HPDE6-E6E7 (cell line): ENCODE measurements at regions not wholly inside any gene's neighbourhood (a gene's known extent, or its start where the extent isn't known, plus 50 kb on each side); places are given as distances from the start of the nearest gene placed in this dataset.
"Not testable (repeated sequence)": the region's sequence is repeated elsewhere in the genome, so short reads cannot be mapped to it uniquely, and the experiment has no call there.

ENCODE experiments used
- DNase-seq: peaks from one replicate; pipeline ENCODE4 v3.0.0; 2011; ENCODE audit warnings: missing footprints; ENCODE audit errors: extremely low spot score

DNA sequence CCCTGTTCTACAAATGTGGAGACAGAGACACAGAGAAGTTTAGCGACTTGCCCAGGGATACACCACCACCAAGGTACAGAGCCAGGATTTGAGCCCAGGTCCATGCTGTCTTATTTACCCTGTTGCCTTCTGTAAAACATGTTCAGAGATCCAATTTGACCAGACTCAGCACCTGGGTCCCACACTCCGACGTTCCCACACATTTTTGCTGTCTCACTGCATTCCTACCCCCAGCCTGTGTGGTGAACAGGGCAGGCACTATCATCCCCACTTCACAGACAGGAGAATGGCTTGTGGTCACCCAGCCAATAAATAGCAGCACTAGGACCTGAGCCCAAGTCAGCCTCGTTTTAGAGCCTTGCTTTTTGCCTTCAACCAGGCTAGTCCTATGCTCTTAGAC lies 102.8 kb downstream of the PJA1 start:
- DNase-seq = no peak

DNA sequence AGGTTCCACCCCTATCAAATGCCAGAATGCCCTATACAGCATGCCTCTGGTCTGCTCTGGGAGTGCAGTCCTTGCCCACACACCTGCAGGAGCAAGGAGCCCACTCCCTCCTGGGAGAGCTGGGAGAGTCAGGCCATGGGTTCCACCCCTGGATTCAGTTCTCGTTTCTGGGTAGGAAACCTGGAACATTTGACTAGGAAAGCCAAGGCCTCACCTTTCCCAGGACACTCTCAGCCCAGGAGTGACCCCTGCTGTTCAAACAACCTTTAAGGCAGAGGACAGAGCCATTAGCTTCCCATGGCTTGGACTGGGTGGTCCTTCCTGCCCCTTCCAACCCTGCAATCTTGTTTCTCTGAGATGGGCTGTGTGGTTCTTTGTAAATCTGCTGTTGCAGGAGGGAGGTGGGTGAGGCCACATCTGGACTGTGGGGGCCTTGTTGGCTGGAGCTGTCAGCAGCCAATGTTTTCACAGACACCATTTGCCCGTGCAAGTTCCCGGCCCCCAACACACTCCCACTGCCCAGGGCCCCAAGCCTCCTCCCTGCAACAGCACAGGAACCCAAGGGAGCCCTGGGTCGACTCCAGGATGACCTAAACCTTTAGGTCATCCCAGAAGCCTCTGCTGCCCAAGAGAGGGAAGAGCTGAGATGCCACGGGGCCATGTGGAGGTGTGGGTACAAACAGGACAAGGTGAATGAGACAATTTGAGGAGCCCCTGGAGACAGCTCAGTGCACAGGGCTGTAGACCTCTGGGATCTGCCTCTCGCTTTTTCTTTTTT lies 104.4 kb downstream of the PJA1 start:
- peak; percentile 19 for DNase-seq

DNA sequence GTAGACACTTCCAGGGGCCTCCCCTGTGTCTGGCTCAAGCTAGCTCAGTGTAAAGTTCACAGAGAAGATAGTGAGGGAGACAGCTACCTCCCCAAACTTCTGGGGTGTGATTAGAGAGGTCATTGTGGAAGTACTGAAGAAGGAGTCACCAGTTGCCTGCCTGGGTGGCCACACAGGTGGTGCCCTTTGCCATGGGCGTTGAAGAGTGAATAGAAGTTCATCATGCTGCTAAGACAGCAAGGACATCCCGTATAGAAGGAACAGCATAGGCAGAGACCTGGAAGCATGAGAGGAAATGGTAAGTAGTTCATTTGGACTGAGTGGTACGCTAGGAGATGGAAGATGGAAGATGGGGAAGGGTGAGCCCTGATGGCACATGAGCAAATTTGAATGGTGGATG lies 110.1 kb downstream of the PJA1 start:
- DNase-seq = no peak

DNA sequence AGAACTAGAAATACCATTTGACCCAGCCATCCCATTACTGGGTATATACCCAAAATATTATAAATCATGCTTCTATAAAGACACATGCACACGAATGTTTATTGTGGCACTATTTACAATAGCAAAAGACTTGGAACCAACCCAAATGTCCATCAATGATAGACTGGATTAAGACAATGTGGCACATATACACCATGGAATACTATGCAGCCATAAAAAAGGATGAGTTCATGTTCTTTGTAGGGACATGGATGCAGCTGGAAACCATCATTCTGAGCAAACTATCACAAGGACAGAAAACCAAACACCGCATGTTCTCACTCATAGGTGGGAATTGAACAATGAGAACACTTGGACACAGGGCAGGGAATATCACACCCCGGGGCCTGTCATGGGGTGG lies 110.8 kb downstream of the PJA1 start:
- not testable (repeated sequence) for DNase-seq

DNA sequence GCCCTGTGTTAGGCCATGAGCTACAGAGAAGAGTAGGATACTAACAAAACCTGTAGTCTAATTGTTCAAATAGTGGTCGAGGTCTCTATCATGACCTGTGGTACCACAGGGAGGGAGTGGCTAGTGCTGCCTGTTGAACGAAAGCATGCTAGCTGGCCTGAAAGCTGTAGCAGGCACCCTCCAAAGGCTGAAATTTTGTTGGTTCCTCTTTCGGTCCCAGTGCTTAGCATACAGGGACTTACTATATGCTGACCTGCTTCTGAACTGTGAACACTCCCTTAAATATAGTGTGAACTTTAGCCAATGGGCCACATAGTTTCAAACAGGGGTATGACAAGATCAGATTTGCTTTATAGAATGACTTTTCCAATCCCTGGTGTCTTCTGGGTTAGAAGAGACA lies 113.4 kb downstream of the PJA1 start:
- DNase-seq = no peak

DNA sequence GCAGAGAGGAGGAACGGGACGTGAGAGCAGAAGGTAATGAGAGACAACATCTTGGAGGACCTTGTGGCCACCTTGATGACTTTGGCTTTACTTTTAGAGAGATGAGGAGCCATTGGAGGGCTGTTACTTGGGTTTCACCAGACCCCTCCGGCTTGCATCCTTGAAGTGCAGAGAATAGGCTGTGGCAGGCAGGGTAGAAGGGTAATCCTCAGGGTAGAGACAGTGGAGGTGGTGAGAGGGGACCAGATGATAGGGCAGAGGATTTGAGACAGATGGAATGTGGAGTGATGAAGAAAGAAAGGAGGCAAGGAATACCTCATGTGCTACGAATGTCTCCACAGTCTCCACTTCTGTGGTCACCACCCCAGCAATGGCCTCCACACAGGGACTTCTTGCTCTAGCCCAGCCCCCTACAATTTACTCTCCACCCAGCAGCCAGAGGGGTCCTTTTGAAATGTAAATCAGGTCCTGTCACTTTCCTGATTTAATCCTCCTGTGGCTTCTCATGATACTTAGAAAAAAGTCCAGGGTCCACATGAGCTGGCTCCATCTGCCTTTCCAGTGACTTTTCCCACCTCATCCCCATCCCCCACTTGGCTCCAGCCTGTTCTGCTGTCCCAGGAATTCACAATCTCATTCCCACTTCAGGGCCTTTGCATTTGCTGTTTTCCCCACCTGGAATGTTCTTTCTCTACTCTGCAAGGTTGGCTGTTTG lies 115.0 kb downstream of the PJA1 start:
- DNase-seq = no peak

DNA sequence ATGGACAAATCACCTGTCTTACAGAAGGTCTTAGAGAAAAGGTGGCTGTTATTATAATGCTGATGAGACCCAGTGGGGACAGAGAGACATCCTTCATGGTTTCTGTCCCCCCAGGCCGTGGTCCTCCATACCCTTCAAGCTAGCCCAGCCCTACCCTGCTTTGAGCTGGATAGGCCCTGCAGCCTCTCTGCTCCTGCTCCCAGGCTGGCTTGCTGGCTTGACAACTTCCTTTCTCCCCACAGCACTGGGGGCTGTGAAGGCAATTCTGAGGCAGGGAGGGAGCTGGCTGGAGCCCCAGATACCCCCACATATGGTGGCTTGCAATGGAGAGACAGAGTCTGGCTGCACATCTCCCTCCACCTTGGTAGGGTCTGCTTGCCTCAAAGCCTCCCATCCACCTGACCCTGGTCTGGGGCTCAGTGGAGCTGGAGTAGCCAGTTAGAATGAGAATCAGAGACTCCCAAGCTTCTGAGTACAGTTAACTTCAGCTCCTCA lies 118.2 kb downstream of the PJA1 start:
- no peak for DNase-seq

DNA sequence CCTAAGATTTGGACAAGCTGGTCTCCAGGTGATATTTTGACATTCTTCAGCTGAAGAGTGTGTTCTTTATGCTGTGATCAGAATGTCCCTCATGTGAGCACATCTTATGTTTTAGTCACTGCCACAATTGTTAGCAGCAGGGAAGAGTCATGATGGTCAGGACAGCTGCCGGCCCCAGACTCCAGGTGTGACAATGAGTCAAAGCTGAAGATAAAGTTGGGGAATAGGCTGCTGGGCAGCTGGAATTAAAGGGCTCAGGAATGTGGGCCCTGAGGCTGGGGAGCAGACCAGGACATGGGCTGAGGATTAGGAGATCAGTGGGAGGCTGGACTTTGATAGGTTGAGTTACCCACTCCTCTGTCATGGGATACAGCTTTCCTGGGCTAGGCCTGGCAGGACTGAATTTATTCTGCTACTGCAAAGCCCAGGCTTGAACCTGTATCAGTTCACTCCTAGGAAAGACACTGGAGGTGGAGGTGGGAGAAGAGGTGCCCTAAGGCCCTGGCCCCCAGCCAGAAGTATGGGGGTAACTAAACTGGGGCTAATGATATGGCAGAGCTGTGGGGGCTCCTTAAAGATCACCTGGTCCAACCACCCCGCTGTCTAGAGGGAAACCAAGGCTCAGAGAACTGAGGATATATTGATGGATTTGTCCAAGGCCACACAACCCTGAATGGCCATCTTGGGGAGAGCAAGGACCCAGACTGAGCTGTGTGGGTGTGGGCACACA lies 119.5 kb downstream of the PJA1 start:
- no peak for DNase-seq

DNA sequence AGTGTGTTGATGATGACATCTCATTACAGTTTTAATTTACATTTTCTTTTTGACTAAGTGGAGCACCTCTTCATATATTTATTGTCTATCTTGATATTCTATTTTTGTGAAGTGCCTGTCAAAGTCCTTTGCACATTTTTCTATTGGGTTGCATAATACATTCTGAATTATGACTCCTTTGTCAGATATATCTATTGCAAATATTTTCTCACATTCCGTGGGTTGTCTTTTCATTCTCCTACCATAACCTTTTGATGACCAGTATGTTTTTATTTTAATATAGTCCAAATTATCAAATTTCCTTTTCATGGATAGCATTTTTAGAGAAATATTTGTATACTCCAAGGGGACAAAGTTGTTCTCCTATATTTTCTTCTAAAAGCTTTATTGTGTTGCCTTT lies 126.4 kb downstream of the PJA1 start:
- no peak for DNase-seq

DNA sequence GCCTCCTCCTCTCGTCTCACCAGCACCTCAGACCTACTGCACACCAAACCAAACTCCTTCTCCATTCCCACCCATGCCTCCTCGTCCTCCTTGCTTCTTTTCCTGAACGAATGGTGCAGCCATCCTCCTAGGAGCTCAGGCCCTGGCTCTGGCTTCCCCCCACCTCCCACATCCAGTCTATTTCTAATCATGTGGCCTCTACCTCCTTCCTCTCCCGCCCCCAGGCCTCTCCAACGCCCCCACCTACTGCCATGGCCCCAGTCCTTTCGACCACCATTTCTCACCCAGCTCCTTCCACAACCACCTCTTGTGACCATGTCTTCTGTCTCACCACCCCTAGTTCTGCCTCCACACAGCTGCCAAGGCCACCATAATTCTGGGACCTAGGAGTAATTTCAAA lies 127.1 kb downstream of the PJA1 start:
- no peak for DNase-seq

DNA sequence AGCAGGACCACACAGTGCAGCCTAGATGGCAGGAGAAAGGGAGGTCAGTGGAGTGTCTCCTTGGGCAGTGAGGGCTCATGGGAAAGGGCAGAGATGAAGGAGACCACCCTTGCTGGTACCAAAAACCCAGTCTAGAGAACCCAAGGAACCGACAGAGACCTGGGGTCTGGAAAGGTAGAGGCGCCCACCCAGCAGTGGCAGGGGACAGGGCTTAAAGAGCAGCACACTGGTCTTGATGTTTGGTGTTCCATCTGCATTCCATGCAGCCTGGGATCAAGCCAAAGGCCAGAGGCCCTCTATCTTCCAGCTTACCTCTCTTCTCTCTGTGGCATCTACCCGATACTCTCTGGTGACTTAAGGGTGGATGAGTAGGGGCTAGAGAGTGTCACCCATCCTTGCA lies 127.5 kb downstream of the PJA1 start:
- no peak for DNase-seq

DNA sequence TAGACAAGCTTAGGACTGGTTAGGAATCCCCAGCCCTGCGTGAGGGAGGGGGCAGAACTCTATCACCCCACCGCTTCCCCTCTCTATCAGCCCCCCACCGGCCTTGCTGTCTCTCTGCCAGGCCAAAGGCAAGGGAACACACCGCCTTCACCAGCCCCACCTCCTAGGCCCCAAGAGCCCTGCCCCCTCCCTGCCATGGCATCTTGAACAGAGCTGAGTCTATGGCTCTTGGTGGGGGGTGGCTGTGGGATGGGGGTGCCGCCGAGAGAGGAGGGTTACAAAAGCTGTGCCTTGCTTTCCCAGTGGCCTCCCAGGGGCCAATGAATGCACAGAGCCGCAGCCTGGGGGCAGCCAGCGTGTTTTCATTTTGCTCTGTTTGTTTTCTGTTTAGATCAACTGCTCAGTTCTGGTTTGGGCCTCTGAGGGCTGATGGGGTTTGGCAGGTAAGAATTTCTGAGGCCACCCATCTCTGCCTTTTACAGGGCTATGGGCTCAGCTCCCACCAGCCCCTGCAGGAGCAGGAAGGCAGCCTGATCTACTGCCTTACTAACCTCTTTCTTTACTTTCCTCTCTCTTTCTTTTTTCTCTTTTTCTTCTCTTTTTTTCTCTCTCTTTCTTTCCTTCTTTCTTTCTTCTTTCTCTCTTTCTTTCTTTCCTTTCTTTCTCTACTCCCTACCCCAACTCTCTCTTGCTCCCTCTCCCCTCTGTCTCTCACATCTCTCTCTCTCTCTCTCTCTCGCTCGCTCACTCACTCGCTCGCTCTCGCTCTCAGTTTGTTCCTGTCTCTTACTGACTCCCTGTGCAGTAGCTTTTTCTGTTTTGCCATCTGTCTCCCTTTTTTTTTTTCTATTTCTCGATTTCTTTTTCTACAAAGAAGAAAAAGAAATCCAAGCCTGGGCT lies 128.3 kb downstream of the PJA1 start:
- no peak for DNase-seq

DNA sequence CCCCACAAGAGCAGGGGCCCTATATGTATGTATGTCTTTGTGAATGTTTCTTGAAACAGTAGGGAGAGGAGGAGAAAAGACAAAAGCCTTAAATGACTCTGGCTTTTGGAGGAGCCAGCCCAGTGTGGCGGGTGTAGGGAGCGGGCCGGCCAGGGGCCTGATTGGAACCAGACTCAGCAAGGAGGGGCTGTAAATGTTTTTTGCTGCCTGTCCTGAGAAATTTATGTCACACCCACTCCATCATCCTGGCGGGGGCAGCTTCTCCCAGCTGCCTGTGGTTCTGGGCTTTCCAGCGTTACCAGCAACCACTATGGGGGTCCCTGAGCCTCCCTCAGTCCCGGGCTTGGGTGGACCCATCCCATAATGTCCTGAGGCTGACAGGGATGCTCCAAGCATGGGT lies 130.8 kb downstream of the PJA1 start:
- DNase-seq = no peak

DNA sequence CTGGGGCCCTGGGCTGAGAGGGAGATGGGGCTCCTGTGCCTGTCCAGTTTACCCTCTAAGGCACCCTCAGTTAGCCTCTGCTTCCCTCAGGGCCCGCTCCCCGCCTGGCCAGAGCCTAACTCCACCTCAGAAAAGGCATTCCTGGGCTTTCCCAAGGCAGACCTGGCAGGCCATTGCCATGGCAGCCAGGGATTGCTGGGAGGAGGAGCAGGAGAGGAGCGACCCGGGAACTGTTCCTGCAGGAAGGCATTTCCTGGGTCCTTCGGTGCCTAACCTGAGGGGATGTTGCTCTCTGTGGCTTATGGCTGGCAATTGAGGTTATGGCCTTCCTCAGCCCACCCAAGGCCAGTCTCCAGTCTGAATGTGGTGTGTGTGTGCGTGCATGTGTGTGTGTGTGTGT lies 131.3 kb downstream of the PJA1 start:
- DNase-seq = no peak

DNA sequence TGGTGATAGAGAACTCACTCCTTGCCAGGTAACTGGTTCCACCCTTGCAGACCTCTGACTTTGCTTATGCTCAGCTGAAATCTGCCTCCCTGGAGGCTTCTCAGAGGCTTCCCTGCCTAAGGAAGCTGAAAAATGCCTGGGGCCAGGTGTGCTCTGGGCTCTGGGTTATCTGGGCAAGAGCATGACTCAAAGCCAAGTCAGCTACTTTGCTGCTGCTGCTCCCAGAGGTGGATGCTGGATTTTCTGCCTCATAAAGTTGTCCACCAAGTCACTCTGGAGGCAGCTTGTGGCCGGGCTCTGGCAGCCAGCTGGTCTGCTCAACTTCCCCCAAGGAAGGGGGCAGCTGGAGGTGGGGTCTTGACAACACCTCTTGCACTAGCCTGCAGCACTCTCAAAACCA lies 132.7 kb downstream of the PJA1 start:
- DNase-seq = peak; percentile 66

DNA sequence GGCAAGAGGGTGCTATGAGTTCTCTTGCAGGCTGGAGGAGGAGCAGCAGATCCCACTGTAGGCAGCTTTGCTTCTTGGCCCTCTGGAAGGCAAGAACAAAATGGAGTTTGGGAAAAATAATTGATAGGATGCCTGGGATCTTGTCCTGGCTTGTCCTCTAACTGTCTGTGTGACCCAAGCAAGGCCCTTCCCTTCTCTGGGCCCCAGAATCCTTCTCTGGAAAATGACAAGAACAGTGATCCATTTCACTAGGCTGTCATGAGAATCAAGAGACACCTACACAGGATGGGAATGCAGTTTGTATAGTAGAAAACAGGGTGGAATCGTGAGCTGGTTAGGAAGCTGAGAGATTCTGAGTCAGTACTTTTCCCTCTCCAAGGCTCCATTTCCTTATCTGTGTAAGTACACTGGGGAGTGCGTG lies 133.3 kb downstream of the PJA1 start:
- DNase-seq = peak; percentile 38

DNA sequence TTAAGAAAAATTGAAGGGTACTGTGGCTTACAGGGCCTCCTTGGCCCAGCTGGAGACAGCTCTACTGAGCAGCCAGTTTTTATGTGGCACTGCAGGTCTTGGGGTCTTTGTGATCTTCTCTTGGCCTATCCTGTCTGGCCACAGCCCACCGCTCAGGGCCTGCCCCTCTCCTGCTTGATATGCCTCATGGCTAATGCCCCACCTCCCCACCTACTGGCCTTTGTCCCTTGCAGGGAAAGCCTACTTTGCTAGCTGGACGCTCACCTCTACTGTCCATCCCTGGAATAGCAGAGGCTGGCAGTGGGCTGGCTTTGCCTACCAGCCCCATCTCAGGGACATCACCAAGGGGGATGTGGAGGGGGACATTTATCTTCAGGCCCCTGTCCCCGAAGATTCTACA lies 134.1 kb downstream of the PJA1 start:
- DNase-seq = no peak

DNA sequence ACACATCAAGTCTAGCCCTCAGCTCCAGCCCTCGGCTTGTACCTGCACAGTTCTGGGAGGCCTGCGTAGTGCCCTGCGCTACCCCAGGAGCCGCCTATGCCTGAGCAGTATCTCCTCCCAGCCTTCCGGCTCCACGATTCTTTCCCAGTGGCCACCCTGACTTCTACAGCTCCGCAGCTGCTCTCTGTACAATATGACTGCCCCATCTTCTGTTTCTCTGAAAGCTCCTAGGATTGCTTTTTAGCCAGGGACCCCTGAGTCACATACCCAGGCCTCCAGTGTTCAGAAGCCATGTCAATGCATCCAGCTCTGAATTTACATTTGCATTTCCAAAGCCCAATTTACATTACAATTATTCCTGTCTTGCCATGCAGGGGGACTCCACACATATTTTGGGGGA lies 135.5 kb downstream of the PJA1 start:
- DNase-seq = no peak

DNA sequence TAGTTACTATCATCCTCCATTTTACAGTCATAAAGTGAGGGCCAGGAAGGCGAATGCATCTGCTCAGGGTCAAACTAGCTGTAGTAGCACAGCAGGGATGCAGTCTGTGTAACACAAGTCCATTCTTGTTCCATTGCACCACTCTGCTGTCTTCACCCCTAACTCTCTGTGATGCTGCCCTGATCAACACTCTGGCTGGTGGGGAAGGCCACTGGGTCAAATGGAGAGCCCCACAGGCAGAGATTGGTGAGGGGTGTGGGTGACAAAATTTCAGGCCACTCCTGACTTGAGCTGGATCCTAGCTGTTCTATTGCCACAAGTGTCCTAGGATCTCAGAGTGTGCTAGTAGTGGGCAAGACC lies 136.5 kb downstream of the PJA1 start:
- DNase-seq = no peak

DNA sequence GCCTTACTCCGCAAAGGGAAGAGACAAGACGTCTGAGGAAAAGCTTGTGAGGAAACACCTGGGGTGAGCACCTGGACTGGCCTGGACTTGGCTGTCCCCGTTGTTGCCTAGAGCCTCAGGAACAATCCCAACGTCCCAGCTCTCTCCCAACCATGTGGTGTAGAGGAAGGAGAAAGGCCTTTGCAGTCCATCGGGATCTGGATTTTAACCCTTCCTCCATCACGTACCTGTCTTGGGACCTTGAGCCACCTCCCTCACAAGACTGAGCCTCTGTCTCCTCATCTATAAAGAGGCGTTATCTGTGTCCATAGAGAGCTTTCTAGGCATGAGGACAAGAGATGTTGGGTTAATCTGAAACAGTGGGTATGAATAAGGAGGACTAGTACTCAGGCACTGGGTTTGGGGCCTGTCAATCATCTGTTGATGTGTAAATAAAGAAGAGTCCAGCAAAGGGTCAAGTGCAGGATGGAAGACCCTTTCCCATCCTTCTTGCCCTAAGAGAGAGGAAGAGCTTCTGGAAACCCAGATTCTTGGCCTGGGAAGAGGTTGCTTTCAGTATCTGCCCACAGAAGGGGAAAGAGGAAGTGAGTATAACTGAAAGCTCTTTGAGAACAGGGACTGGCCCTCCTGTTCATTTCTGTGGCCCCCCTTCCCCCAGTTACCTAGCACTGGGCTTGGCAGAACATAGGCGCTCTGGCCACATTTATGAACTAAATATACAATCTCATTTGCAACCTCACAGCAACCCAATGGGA lies 137.1 kb downstream of the PJA1 start:
- no peak for DNase-seq
